Transverse colon (tissue), 4 donors: ENCODE measurements at regions not wholly inside any gene's neighbourhood (a gene's known extent, or its start where the extent isn't known, plus 50 kb on each side); places are given as distances from the start of the nearest gene placed in this dataset.

ENCODE experiments used
- DNase-seq: peaks from one replicate; pipeline ENCODE4 v3.0.0-alpha.2; 2019
- H3K27ac ChIP-seq, 4 donors: fragments of 200-600 bp; sonication (generic); 2 replicates each; pipeline ENCODE4 v1.5.1; 2016 to 2018; ENCODE audit warnings: inconsistent platforms in 4 of 4
- H3K27me3 ChIP-seq: fragments of 200-600 bp; sonication (generic); 2 replicates; pipeline ENCODE4 v1.5.1; 2017; ENCODE audit warnings: inconsistent platforms
- H3K36me3 ChIP-seq, 4 donors: fragments of 200-600 bp; sonication (generic); 2 replicates each; pipeline ENCODE4 v1.5.1; 2017 to 2019; ENCODE audit warnings: inconsistent platforms in 4 of 4
- H3K4me1 ChIP-seq, 4 donors: fragments of 200-600 bp; sonication (generic); 2 replicates each; pipeline ENCODE4 v1.5.1; 2017 to 2020; ENCODE audit warnings: inconsistent platforms in 4 of 4
- H3K4me3 ChIP-seq, 4 donors: fragments of 200-600 bp; sonication (generic); 1 replicate in 1 of 4; 2 replicates in 3 of 4; pipeline versions ENCODE4 v1.5.1 to v1.6.1; 2017 to 2019; ENCODE audit warnings: inconsistent platforms in 4 of 4
- H3K9me3 ChIP-seq, 2 donors: fragments of 200-600 bp; sonication (generic); 2 replicates each; pipeline ENCODE4 v1.5.1; 2017 to 2019; ENCODE audit warnings: inconsistent platforms in 2 of 2
- EP300 ChIP-seq: sonication (generic); formaldehyde crosslinking; IDR thresholded peaks from one replicate; pipeline ENCODE4 v1.6.1; 2017; ENCODE audit warnings: antibody characterized with exemption, low read depth
- POLR2A ChIP-seq: fragments of 450-650 bp; IDR thresholded peaks from one replicate; pipeline ENCODE4 v1.6.1; 2016; ENCODE audit warnings: antibody characterized with exemption, mild to moderate bottlenecking, moderate library complexity
- POLR2AphosphoS5 ChIP-seq, 3 donors: sonication (generic); formaldehyde crosslinking; IDR thresholded peaks; one replicate each; pipeline ENCODE4 v1.6.1; 2016; ENCODE audit warnings: antibody characterized with exemption in 3 of 3
- WGBS, 2 donors: methylation state at CpG; one replicate each; pipeline ENCODE4 v1.1.5; 2018; ENCODE audit warnings: low coverage in 1 of 2; 5-methylcytosine and 5-hydroxymethylcytosine counted together
- in situ Hi-C, 4 donors: fragments of 200-750 bp; cut with MboI; loops; one replicate each; pipeline versions ENCODE4 v1.15.0 to v1.15.1; 2017; ENCODE audit warnings: low sequenced_read_pairs in 3 of 4, low pct_ligation_motif_present in 1 of 4, low pct_unique_long_range_greater_than_20kb in 1 of 4
- intact Hi-C: fragments of 100-400 bp; cut with DNase I; formaldehyde crosslinking; loops from one replicate; pipeline ENCODE4 v1.15.1; 2023; ENCODE audit warnings: low total_unique reads
- TF ChIP-seq, protein P1 (sequence below), 5 experiments: fragments of 200-600 bp in 3 of 5; fragments of 450-650 bp in 2 of 5; sonication (generic) in 3 of 5; IDR thresholded peaks; 1 replicate in 2 of 5; 2 replicates in 3 of 5; pipeline ENCODE4 v1.5.1; 2016 to 2017; ENCODE audit warnings: antibody characterized with exemption in 5 of 5, inconsistent platforms in 3 of 5, mild to moderate bottlenecking in 2 of 5, moderate library complexity in 1 of 5

DNA sequence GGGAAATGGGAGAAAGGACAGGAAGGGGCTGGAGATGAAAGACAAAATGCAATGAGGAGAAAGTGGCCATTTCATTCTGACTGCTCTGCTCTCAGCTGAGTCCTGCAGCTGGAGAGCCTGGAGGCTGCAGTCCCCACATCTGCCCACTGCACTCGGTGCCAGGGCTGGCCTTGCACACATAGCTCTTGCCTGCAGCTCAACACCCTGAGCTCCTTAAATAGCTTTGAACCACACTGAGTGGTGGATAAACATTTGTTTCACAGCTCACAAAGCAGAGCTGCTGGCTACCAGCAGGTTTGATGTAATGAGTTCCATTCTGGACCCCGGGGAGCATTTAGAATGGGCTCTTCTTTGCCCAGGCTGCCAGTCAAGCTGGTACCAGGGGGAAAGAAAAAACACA is 426.1 kb upstream of the CADM1 start:
- in situ Hi-C loops (no loop called here), intact Hi-C loops (loop anchor here (5.0 kb wide), 1 partner anchor 483 kb away; no protein-coding TSS in a partner anchor)
- DNase-seq: no peak
- H3K27me3 ChIP-seq: no peaks in the 10 kb centered on the region
- H3K4me1 ChIP-seq: peaks cover 0 to 13% (median 1%) of the 10 kb centered on the region in 4 donors
- peak overlapping the region in 1 of 4 donors; percentile 41 for H3K27ac ChIP-seq
- no peak overlapping the region for H3K4me3 ChIP-seq
- no peaks in the 10 kb centered on the region for H3K9me3 ChIP-seq
- H3K36me3 ChIP-seq: no peaks in the 10 kb centered on the region
- no peak for TF ChIP-seq EP300
- no peak for TF ChIP-seq POLR2A
- TF ChIP-seq, protein P1, sequence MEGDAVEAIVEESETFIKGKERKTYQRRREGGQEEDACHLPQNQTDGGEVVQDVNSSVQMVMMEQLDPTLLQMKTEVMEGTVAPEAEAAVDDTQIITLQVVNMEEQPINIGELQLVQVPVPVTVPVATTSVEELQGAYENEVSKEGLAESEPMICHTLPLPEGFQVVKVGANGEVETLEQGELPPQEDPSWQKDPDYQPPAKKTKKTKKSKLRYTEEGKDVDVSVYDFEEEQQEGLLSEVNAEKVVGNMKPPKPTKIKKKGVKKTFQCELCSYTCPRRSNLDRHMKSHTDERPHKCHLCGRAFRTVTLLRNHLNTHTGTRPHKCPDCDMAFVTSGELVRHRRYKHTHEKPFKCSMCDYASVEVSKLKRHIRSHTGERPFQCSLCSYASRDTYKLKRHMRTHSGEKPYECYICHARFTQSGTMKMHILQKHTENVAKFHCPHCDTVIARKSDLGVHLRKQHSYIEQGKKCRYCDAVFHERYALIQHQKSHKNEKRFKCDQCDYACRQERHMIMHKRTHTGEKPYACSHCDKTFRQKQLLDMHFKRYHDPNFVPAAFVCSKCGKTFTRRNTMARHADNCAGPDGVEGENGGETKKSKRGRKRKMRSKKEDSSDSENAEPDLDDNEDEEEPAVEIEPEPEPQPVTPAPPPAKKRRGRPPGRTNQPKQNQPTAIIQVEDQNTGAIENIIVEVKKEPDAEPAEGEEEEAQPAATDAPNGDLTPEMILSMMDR (IDR thresholded peaks at IDR 0.05): no peak
- TF ChIP-seq POLR2AphosphoS5 (IDR thresholded peaks at IDR 0.05): no peak
- WGBS, 2 donors: 43 to 48% methylated on average over 1 to 2 of the region's 2 CpGs

DNA sequence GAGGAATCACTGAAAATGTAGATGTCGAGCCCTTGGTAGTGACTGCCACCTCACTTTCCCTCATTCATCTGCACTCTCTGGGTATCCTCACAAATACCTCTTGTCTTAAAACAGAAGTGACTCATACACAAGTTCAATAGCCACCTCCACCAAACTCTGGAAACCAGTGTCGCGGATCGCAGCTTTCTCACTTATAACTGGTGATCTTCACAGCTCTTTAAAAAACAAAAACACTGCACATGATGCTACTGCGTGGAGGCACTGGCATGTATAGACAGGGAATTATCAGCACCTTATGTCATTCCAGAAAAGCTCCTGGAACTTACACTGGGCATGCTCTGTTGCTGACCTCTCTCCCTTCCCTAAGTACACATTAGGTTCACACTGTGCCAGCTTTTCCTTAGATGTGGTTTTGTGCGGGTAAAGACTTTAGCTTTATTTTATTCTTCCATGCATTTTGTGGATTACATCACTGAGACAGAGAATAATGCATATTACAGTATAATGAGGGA is 425.5 kb upstream of the CADM1 start:
- 67% methylated on average over 1 to 6 of the region's 6 CpGs for WGBS, 2 donors
- Histone ChIP-seq H3K9me3 (no peaks in the 10 kb centered on the region), H3K27ac (no peak overlapping the region), H3K4me1 (peaks cover 0 to 13% (median 2%) of the 10 kb centered on the region in 4 donors), H3K27me3 (no peaks in the 10 kb centered on the region), H3K36me3 (no peaks in the 10 kb centered on the region), H3K4me3 (no peak overlapping the region)
- in situ Hi-C loops: no loop called here
- TF ChIP-seq POLR2A: no peak
- TF ChIP-seq, protein P1 (IDR thresholded peaks at IDR 0.05): no peak
- no peak for TF ChIP-seq POLR2AphosphoS5 (IDR thresholded peaks at IDR 0.05)
- no peak for TF ChIP-seq EP300
- no peak for DNase-seq
- intact Hi-C loops: loop anchor here (5.0 kb wide), 1 partner anchor 482 kb away; no protein-coding TSS in a partner anchor

DNA sequence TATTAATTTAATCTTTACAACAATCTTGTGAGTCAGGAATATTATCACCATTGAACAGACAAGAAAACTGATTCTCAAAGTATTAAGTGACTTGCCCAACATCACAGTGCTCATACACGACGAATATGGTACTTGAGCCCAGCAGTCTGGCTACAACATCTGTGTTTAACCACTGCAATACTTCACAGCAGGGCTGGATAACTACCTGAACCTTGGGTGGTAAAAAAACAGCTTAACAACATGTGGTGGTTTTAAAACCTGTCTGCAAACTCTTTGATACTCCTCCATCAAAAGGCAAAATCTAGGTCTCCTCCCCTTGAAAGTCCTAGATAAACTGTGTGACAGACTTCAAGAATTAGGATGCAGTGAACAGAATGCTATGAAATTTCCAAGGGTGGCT is 424.6 kb upstream of the CADM1 start:
- no peak for DNase-seq
- H3K36me3 ChIP-seq: no peaks in the 10 kb centered on the region
- H3K9me3 ChIP-seq: no peaks in the 10 kb centered on the region
- intact Hi-C loops (no loop called here), in situ Hi-C loops (no loop called here)
- no peaks in the 10 kb centered on the region for H3K27me3 ChIP-seq
- TF ChIP-seq POLR2A: no peak
- TF ChIP-seq, protein P1 (IDR thresholded peaks at IDR 0.05): no peak
- no peak for TF ChIP-seq POLR2AphosphoS5 (IDR thresholded peaks at IDR 0.05)
- TF ChIP-seq EP300: no peak
- no peak overlapping the region for H3K4me3 ChIP-seq
- H3K4me1 ChIP-seq: peaks cover 0 to 13% (median 2%) of the 10 kb centered on the region in 4 donors
- H3K27ac ChIP-seq: no peak overlapping the region
- WGBS, 2 donors: 77 to 79% methylated on average over 2 of the region's 2 CpGs

DNA sequence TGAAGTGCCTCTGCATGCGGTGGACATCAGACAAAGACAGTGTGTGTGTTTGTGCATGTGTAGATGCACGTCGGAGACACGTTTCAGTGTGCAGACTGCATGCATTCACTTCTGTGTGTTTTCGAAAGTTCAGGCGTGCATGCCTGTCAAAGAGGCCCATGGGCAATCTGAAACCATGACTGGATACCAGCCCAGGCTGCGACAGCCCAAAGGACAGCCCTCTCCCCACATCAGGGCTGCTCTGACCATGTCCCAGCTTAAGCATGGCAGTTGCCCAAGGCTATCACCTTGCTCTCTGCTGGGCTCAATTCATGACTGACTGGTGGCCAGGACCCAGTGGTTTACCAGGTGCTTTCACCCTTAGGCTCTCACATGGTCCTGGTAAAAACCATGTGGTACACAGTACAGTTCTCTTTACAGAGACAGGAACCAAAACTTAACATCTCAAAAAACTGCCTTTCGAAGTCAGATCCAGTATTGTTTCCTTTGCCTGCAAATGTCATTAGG is 423.7 kb upstream of the CADM1 start:
- 67 to 93% methylated on average over 1 to 7 of the region's 8 CpGs for WGBS, 2 donors
- Histone ChIP-seq H3K36me3 (no peaks in the 10 kb centered on the region), H3K27me3 (no peaks in the 10 kb centered on the region), H3K4me1 (peaks cover 0 to 13% (median 2%) of the 10 kb centered on the region in 4 donors), H3K4me3 (no peak overlapping the region), H3K27ac (no peak overlapping the region), H3K9me3 (no peaks in the 10 kb centered on the region)
- in situ Hi-C loops: no loop called here
- TF ChIP-seq POLR2AphosphoS5 (IDR thresholded peaks at IDR 0.05) (no peak), POLR2A (no peak), EP300 (no peak)
- TF ChIP-seq, protein P1 (IDR thresholded peaks at IDR 0.05): no peak
- intact Hi-C loops: no loop called here
- DNase-seq: no peak
